ENCODE measurements at regions not wholly inside any gene's neighbourhood (a gene's known extent, or its start where the extent isn't known, plus 50 kb on each side); places are given as distances from the start of the nearest gene placed in this dataset.

- TF ChIP-seq CTCF (IDR thresholded peaks at IDR 0.05 in 4 of 5, conservative IDR thresholded peaks at IDR 0.05 in 1 of 5) (no peak), POLR2A (IDR thresholded peaks at IDR 0.05) (no peak)
These were observed 590.2 kb upstream of the TBL1XR1 start for GRCh38 chr3:177787279-177788041.
